ENCODE measurements at regions not wholly inside any gene's neighbourhood (a gene's known extent, or its start where the extent isn't known, plus 50 kb on each side); places are given as distances from the start of the nearest gene placed in this dataset.

DNA sequence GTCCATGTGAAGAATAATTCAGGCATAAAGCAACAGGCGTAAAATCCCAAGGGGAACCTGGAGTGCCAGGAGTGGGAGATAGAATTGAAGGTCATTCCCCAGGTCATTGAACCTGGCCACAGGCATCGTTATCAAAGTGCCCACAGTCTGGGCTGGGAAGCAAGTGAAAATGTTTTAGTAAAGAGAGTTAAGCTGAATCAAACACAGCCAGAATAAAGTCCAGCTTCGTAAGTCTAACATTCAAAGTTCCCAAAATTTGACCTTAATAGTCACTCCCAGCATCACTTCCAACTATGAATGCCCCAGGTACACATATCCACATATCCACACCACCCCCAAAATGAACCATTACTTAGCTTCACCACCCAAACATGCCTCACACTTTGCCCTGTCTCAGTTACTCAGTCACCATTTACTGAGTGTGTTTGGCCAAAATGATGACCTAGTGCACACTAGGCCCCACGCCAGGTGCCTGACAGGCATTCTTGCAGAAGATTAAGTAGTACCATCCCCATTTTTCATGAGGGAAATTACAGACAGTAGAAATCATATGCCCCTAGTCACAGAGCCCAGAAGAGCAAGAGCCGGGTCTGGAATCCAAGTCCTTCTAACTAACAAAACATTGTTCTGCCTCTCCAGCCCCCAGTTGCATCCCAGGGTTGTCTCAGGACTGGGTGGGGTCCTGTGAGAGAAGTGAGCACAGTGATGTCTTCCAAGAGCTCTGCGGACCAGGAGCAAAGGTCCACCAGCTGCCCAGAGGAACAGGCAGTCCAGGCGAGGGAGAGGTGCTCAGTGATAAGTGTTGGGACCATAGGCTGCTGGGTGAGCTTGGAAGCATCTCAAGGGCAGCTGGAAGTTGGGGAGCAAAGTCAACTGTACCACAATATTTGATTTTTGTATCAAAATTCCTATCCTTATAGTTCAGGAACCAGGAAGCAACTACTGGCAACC, 65.2 kb upstream of the MYCN start:
- no peak for DNase-seq
- no peaks in the 10 kb centered on the region for H3K36me3 ChIP-seq

DNA sequence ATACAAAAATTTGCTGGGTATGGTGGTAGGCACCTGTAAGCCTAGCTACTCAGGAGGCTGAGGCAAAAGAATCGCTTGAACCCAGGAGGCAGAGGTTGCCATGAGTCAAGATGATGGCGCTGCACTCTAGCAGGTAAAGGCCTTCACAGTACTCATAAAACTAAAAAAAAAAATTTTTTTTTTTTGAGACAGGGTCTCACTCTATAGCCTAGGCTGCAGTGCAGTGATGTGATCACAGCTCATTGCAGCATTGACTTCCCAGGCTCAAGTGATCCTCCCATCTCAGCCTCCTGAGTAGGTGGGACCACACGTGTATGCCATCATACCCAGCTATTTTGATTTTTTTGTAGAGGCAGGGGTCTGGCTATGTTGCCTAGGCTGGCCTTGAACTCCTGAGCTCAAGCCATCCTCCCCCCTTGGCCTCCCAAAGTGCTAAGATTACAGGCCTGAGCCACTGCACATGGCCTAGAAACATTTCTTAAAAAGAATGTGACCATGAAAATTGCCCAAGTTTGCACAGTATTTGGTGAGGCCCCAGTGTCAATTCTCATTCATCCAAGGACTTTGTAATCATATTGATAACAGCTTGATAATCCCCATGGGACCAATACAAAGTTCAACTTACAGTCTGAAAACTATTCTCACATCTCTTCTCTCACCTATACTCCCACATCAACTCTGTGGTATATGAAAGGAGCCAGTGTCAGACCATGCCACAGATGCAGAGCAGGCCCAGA, 64.2 kb upstream of the MYCN start:
- no peak for DNase-seq
- Histone ChIP-seq H3K4me1 (no peaks in the 10 kb centered on the region), H3K27ac (no peak overlapping the region), H3K27me3 (no peaks in the 10 kb centered on the region), H3K36me3 (no peaks in the 10 kb centered on the region), H3K4me3 (no peak overlapping the region), H3K9me3 (no peaks in the 10 kb centered on the region)
- TF ChIP-seq POLR2AphosphoS5 (IDR thresholded peaks at IDR 0.05): no peak
- ATAC-seq (ENCODE audit: low FRiP score in 2 of 2): no peak
- 89 to 92% methylated on average over 3 of the region's 3 CpGs for WGBS, 2 donors

More for the DNA sequence above, 65.2 kb upstream of the MYCN start:
- Histone ChIP-seq H3K4me1 (no peaks in the 10 kb centered on the region), H3K27ac (no peak overlapping the region), H3K9me3 (no peaks in the 10 kb centered on the region), H3K27me3 (no peaks in the 10 kb centered on the region), H3K4me3 (no peak overlapping the region)
- no peak for ATAC-seq (ENCODE audit: low FRiP score in 2 of 2)
- TF ChIP-seq, protein P1, sequence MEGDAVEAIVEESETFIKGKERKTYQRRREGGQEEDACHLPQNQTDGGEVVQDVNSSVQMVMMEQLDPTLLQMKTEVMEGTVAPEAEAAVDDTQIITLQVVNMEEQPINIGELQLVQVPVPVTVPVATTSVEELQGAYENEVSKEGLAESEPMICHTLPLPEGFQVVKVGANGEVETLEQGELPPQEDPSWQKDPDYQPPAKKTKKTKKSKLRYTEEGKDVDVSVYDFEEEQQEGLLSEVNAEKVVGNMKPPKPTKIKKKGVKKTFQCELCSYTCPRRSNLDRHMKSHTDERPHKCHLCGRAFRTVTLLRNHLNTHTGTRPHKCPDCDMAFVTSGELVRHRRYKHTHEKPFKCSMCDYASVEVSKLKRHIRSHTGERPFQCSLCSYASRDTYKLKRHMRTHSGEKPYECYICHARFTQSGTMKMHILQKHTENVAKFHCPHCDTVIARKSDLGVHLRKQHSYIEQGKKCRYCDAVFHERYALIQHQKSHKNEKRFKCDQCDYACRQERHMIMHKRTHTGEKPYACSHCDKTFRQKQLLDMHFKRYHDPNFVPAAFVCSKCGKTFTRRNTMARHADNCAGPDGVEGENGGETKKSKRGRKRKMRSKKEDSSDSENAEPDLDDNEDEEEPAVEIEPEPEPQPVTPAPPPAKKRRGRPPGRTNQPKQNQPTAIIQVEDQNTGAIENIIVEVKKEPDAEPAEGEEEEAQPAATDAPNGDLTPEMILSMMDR (IDR thresholded peaks at IDR 0.05): no peak
- no peak for TF ChIP-seq POLR2A (IDR thresholded peaks at IDR 0.05)
- TF ChIP-seq POLR2AphosphoS5 (IDR thresholded peaks at IDR 0.05): no peak
- TF ChIP-seq EP300 (IDR thresholded peaks at IDR 0.05): no peak
- WGBS, 2 donors: 86 to 87% methylated on average over 7 of the region's 7 CpGs

DNA sequence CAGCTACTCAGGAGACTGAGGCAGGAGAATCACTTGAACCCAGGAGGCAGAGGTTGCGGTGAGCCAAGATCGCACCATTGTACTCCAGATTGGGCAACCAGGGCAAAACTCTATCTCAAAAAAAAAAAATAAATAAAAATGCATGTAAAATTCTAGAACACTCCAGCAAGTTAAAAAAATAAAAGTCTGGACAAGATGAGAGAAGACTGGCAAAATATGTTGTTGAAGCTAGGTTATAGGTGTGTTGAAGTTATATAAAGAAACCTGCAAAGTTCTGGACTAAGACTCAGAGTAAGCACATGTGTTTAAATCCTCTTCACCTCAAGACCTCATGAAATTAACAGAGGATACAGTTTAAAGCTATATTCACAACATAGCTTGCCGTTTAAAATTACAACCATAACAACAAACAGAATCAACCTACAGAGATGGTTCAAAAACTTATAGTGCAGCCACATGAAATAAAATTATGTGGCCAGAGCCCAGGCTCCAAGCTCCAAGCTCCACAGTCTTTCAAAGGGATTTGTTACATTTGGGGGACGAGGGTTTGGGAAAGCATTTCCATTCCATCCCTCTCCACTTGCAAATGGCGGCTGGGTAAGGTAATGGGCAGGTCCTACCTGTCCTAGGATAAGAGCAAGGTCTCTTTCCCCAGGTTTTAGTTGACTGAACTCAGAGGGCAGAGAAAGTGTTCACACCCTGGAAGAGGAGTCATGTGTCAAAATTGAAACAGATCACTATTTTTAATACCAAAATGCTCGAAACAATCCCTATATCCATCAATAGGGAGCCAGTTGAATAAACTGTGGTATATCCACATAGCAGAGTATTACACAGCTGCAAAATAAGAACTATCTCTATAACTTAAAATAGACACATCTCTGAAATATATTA, 59.9 kb upstream of the MYCN start:
- Histone ChIP-seq H3K27me3 (no peaks in the 10 kb centered on the region), H3K4me3 (no peak overlapping the region), H3K4me1 (no peaks in the 10 kb centered on the region), H3K36me3 (no peaks in the 10 kb centered on the region), H3K9me3 (no peaks in the 10 kb centered on the region), H3K27ac (no peak overlapping the region)
- ATAC-seq (ENCODE audit: low FRiP score in 2 of 2): no peak
- TF ChIP-seq, protein P1 (IDR thresholded peaks at IDR 0.05): no peak
- TF ChIP-seq EP300 (IDR thresholded peaks at IDR 0.05): no peak
- no peak for TF ChIP-seq POLR2AphosphoS5 (IDR thresholded peaks at IDR 0.05)
- TF ChIP-seq POLR2A (IDR thresholded peaks at IDR 0.05): no peak
- 93 to 96% methylated on average over 6 of the region's 6 CpGs for WGBS, 2 donors
- no peak for DNase-seq

DNA sequence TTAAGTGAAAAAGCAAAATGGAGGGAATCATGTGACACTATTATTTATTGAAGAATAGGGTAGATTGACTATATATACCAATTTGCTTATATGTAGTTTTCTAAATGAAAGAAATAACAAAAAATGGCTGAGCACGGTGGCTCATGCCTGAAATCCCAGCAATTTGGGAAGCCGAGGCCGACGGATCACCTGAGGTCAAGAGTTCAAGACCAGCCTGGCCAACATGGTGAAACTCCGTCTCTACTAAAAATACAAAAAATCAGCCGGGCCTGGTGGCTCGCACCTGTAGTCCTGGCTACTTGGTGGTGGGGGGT, 59.3 kb upstream of the MYCN start:
- no peaks in the 10 kb centered on the region for H3K36me3 ChIP-seq
- H3K27me3 ChIP-seq: no peaks in the 10 kb centered on the region
- H3K4me1 ChIP-seq: no peaks in the 10 kb centered on the region
- TF ChIP-seq, protein P1 (IDR thresholded peaks at IDR 0.05): no peak
- TF ChIP-seq EP300 (IDR thresholded peaks at IDR 0.05) (no peak), POLR2AphosphoS5 (IDR thresholded peaks at IDR 0.05) (no peak), POLR2A (IDR thresholded peaks at IDR 0.05) (no peak)
- no peak overlapping the region for H3K4me3 ChIP-seq
- no peak overlapping the region for H3K27ac ChIP-seq
- WGBS, 2 donors: 79 to 80% methylated on average over 7 of the region's 7 CpGs
- DNase-seq: no peak
- H3K9me3 ChIP-seq: no peaks in the 10 kb centered on the region
- ATAC-seq (ENCODE audit: low FRiP score in 2 of 2): no peak

DNA sequence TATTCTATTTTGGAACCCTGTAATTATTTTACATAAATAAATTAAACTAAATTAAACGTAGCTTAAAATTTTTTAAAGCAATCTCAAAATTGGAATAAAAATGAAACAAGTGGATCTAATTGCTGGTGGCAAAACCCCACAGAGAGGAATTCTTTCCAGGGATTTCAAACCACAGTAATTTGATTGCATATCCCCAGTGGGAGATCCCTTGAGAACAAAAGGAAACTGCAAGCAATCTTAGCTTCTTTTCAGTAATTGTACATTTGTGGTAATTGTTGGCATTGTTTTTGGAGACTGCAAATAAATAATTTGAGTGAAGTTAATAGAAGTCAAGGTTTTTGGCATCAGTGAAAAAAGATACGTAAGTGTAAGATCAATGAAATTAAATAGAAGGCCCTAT, 58.7 kb upstream of the MYCN start:
- TF ChIP-seq POLR2AphosphoS5 (IDR thresholded peaks at IDR 0.05) (no peak), EP300 (IDR thresholded peaks at IDR 0.05) (no peak), POLR2A (IDR thresholded peaks at IDR 0.05) (no peak)
- TF ChIP-seq, protein P1 (IDR thresholded peaks at IDR 0.05): no peak
- H3K27ac ChIP-seq: no peak overlapping the region
- WGBS, 2 donors: 93 to 94% methylated on average over 2 of the region's 2 CpGs

More for the DNA sequence above, 58.7 kb upstream of the MYCN start:
- ATAC-seq (ENCODE audit: low FRiP score in 2 of 2) (no peak), DNase-seq (no peak)
- no peaks in the 10 kb centered on the region for H3K4me1 ChIP-seq
- no peaks in the 10 kb centered on the region for H3K36me3 ChIP-seq
- H3K9me3 ChIP-seq: no peaks in the 10 kb centered on the region
- H3K4me3 ChIP-seq: no peak overlapping the region
- no peaks in the 10 kb centered on the region for H3K27me3 ChIP-seq
